ENCODE measurements at regions not wholly inside any gene's neighbourhood (a gene's known extent, or its start where the extent isn't known, plus 50 kb on each side); places are given as distances from the start of the nearest gene placed in this dataset.

GRCh38 chr12:46480724-46481123 is 108.2 kb upstream of the SLC38A2 start:
- Histone ChIP-seq H3K4me3 (ENCODE audit: low read depth in 2 of 2, low read length in 1 of 2) (no peak overlapping the region), H3K9me2 (no peaks in the 10 kb centered on the region), H3K9me3 (no peaks in the 10 kb centered on the region), H3K36me3 (replicated peaks in 1 of 2; ENCODE audit: control insufficient read depth in 1 of 2, insufficient read depth in 2 of 2, low read length in 1 of 2) (no peaks in the 10 kb centered on the region), H3K27me3 (ENCODE audit: insufficient read depth) (no peaks in the 10 kb centered on the region), H3K4me2 (no peak overlapping the region), H3K9ac (no peak overlapping the region), H3F3A (replicated peaks; ENCODE audit: insufficient read depth) (no peaks in the 10 kb centered on the region), H2AFZ (ENCODE audit: low read depth) (no peak overlapping the region), H3K79me2 (ENCODE audit: insufficient read depth) (no peaks in the 10 kb centered on the region), H3K27ac (ENCODE audit: low read depth in 2 of 2, low read length in 1 of 2) (no peak overlapping the region), H3K4me1 (ENCODE audit: control insufficient read depth in 1 of 2, insufficient read depth in 2 of 2, low read depth in 1 of 2, low read length in 1 of 2) (peaks cover 0 to 6% of the 10 kb centered on the region in 2 experiments; a peak in 1 of 4 replicates), H4K20me1 (ENCODE audit: insufficient read depth) (no peaks in the 10 kb centered on the region)
- POLR2A ChIA-PET = no interaction called here
- CTCF ChIA-PET = no interaction called here
- DNase-seq = no peak
- 53% methylated on average over 1 of the region's 1 CpG for WGBS (ENCODE audit: low lambda C conversion rate)
- TF ChIP-seq GABPA (IDR thresholded peaks at IDR 0.05; ENCODE audit: low read depth) (no peak), ZBTB33 (IDR thresholded peaks at IDR 0.05; ENCODE audit: borderline replicate concordance, low read depth) (no peak), SMC3 (IDR thresholded peaks at IDR 0.05; ENCODE audit: low read depth, low read length) (no peak), TAF1 (IDR thresholded peaks at IDR 0.05; ENCODE audit: borderline replicate concordance, low read depth, low read length) (no peak), EZH2phosphoT487 (IDR thresholded peaks at IDR 0.05; ENCODE audit: borderline replicate concordance, low read depth) (no peak), FOXJ3 (CRISPR knock-in tag; IDR thresholded peaks at IDR 0.05) (no peak), MAX (IDR thresholded peaks at IDR 0.05; ENCODE audit: low read depth) (no peak), NRF1 (IDR thresholded peaks at IDR 0.05; ENCODE audit: low read depth, low read length) (no peak), NFIC (IDR thresholded peaks at IDR 0.05; ENCODE audit: borderline replicate concordance) (no peak), RAD21 (IDR thresholded peaks at IDR 0.05; ENCODE audit: low read length) (no peak), IRF3 (IDR thresholded peaks at IDR 0.05; ENCODE audit: low read depth, low read length) (no peak), PBX3 (IDR thresholded peaks at IDR 0.05) (no peak), MEF2A (IDR thresholded peaks at IDR 0.05; ENCODE audit: borderline replicate concordance, low read depth) (no peak), RXRA (IDR thresholded peaks at IDR 0.05; ENCODE audit: borderline replicate concordance, low read depth) (no peak), FOXM1 (IDR thresholded peaks at IDR 0.05; ENCODE audit: low read depth) (no peak), GATA2 (CRISPR knock-in tag; IDR thresholded peaks at IDR 0.05) (no peak)
